ENCODE measurements at regions not wholly inside any gene's neighbourhood (a gene's known extent, or its start where the extent isn't known, plus 50 kb on each side); places are given as distances from the start of the nearest gene placed in this dataset.
"Not testable (repeated sequence)": the region's sequence is repeated elsewhere in the genome, so short reads cannot be mapped to it uniquely, and the experiment has no call there.

DNA sequence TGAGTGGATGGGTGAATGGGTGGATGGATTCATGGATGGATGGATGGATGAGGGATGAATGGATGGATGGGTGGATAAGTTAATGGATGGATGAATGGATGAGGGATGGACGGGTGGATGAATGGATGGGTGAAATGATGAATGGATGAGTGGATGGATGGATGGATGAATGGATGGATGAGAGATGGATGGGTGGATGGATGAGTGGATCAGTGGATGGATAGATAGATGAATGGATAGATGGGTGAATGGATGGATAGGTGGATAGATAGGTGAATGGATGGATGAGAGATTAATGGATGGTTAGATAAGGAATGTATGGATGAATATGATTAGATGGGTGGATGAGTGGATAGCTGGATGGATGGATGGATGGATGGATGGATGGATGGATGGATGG, 313.5 kb downstream of the NPHP4 start:
- 72% methylated on average over 1 of the region's 1 CpG for WGBS (ENCODE audit: insufficient coverage)
- H3K4me3 Mint-ChIP-seq = no peak overlapping the region
- Histone ChIP-seq H3K4me3 (ENCODE audit: control extremely low read depth in 1 of 5, extremely low read depth in 1 of 5, insufficient read depth in 1 of 5, low read depth in 2 of 5, low read length in 4 of 5) (no peak overlapping the region), H3K9me3 (ENCODE audit: control extremely low read depth in 1 of 3, control insufficient read depth in 2 of 3, insufficient read depth in 1 of 3, low read length in 2 of 3) (peaks cover 0 to 4% (median 1%) of the 10 kb centered on the region in 3 donors), H2AFZ (ENCODE audit: insufficient read depth, low read depth, low read length, poor library complexity, severe bottlenecking) (no peak overlapping the region), H3K4me2 (replicated peaks; ENCODE audit: low read depth, low read length, poor library complexity, severe bottlenecking) (no peak overlapping the region), H3K27ac (ENCODE audit: low read length in 2 of 2) (no peak overlapping the region), H3K79me2 (ENCODE audit: control insufficient read depth, insufficient read depth, low read length) (no peaks in the 10 kb centered on the region), H3K4me1 (ENCODE audit: control insufficient read depth in 2 of 2, insufficient read depth in 2 of 2, low read length in 2 of 2) (no peaks in the 10 kb centered on the region), H3K27me3 (replicated peaks in 1 of 4; ENCODE audit: control extremely low read depth in 1 of 4, control insufficient read depth in 3 of 4, insufficient read depth in 4 of 4, low read length in 3 of 4) (no peaks in the 10 kb centered on the region), H3K9ac (ENCODE audit: low read length) (no peak overlapping the region), H4K20me1 (ENCODE audit: control insufficient read depth, insufficient read depth, low read length, poor library complexity, severe bottlenecking) (no peaks in the 10 kb centered on the region), H3K36me3 (replicated peaks in 1 of 2; ENCODE audit: control extremely low read depth in 1 of 2, control insufficient read depth in 1 of 2, extremely low read depth in 1 of 2, insufficient read depth in 2 of 2, low read length in 1 of 2) (no peaks in the 10 kb centered on the region)
- peaks cover 8% of the 10 kb centered on the region for H3K9me3 Mint-ChIP-seq (ENCODE audit: insufficient read depth)
- no peak overlapping the region for H3K27ac Mint-ChIP-seq
- ChIA-PET POLR2A (no interaction called here), CTCF (no interaction called here)
- no peaks in the 10 kb centered on the region for H3K4me1 Mint-ChIP-seq
- TF ChIP-seq EZH2 (IDR thresholded peaks at IDR 0.05; ENCODE audit: borderline replicate concordance, insufficient read depth, low read depth, low read length, poor library complexity, severe bottlenecking) = no peak
- ATAC-seq (ENCODE audit: low read depth) (no peak), DNase-seq (no peak)
- H3K27me3 Mint-ChIP-seq = peaks cover 9% of the 10 kb centered on the region
- intact Hi-C loops (cut with micrococcal nuclease) = no loop called here

DNA sequence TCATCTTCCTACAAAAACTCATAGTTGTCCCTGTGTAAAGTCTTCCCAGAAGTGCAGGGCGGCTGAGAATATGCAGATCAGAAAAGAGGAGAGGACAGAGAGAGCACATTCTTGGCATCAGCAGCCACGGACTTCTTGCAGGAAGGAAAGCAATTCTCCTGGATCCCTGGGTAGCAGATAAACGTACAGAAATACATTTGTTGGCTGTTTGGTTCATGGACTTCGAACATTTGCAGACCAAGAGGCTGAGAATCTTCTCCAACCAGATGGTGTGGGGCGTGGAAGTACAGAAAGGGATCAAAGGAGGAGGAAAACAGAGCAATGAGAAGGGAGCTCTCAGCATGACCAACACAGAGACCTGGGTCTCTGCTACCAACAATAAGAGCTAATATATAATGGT, 319.9 kb downstream of the NPHP4 start:
- H3K4me2 ChIP-seq (replicated peaks; ENCODE audit: low read depth, low read length, poor library complexity, severe bottlenecking); H2AFZ ChIP-seq (ENCODE audit: insufficient read depth, low read depth, low read length, poor library complexity, severe bottlenecking); ATAC-seq (ENCODE audit: low read depth); H3K36me3 ChIP-seq (replicated peaks in 1 of 2; ENCODE audit: control extremely low read depth in 1 of 2, control insufficient read depth in 1 of 2, extremely low read depth in 1 of 2, insufficient read depth in 2 of 2, low read length in 1 of 2); H3K4me3 Mint-ChIP-seq; H3K4me3 ChIP-seq (ENCODE audit: control extremely low read depth in 1 of 5, extremely low read depth in 1 of 5, insufficient read depth in 1 of 5, low read depth in 2 of 5, low read length in 4 of 5); H3K79me2 ChIP-seq (ENCODE audit: control insufficient read depth, insufficient read depth, low read length); H3K4me1 ChIP-seq (ENCODE audit: control insufficient read depth in 2 of 2, insufficient read depth in 2 of 2, low read length in 2 of 2); H3K9me3 ChIP-seq (ENCODE audit: control extremely low read depth in 1 of 3, control insufficient read depth in 2 of 3, insufficient read depth in 1 of 3, low read length in 2 of 3); H4K20me1 ChIP-seq (ENCODE audit: control insufficient read depth, insufficient read depth, low read length, poor library complexity, severe bottlenecking); POLR2A ChIA-PET; H3K27ac ChIP-seq (ENCODE audit: low read length in 2 of 2); H3K27ac Mint-ChIP-seq; H3K4me1 Mint-ChIP-seq; CTCF ChIA-PET; H3K27me3 ChIP-seq (replicated peaks in 1 of 4; ENCODE audit: control extremely low read depth in 1 of 4, control insufficient read depth in 3 of 4, insufficient read depth in 4 of 4, low read length in 3 of 4); DNase-seq; H3K9ac ChIP-seq (ENCODE audit: low read length); intact Hi-C loops (cut with micrococcal nuclease): not testable (repeated sequence)
- 38% methylated on average over 3 of the region's 5 CpGs for WGBS (ENCODE audit: insufficient coverage)
- H3K9me3 Mint-ChIP-seq (ENCODE audit: insufficient read depth) = peaks cover 11% of the 10 kb centered on the region
- peaks cover 12% of the 10 kb centered on the region for H3K27me3 Mint-ChIP-seq
